Ovary (tissue), 7 donors: ENCODE measurements at regions not wholly inside any gene's neighbourhood (a gene's known extent, or its start where the extent isn't known, plus 50 kb on each side); places are given as distances from the start of the nearest gene placed in this dataset.

Experiments used
- DNase-seq, 5 donors: peaks; one replicate each; pipeline ENCODE4 v3.0.0-alpha.2; 2019 to 2020
- H3K27ac ChIP-seq, 2 donors: fragments of 200-600 bp; one replicate each; pipeline versions ENCODE4 v1.5.1 to v1.8.0; 2019 to 2022
- H3K27me3 ChIP-seq: fragments of 200-600 bp; one replicate; pipeline ENCODE4 v1.8.0; 2022
- H3K36me3 ChIP-seq: fragments of 200-600 bp; sonication (generic); one replicate; pipeline ENCODE4 v1.5.1; 2019
- H3K4me1 ChIP-seq: one replicate; pipeline ENCODE4 v1.8.1; 2013; ENCODE audit warnings: mild to moderate bottlenecking, moderate library complexity; ENCODE audit not compliant: insufficient read depth
- H3K4me3 ChIP-seq: fragments of 200-600 bp; sonication (generic); one replicate; pipeline ENCODE4 v1.5.1; 2017
- H3K9me3 ChIP-seq, 2 donors: fragments of 200-600 bp in 1 of 2; sonication (generic) in 1 of 2; one replicate each; pipeline versions ENCODE4 v1.5.1 to v1.8.1; 2013 to 2019; ENCODE audit warnings: mild to moderate bottlenecking in 1 of 2, moderate library complexity in 1 of 2
- CTCF ChIP-seq, 3 donors: fragments of 450-650 bp in 2 of 3; fragments of 200-600 bp in 1 of 3; IDR thresholded peaks; one replicate each; pipeline versions ENCODE4 v1.5.1 to v1.8.0; 2016 to 2022; ENCODE audit warnings: antibody characterized with exemption in 3 of 3, mild to moderate bottlenecking in 1 of 3
- EP300 ChIP-seq: sonication (generic); formaldehyde crosslinking; IDR thresholded peaks from one replicate; pipeline ENCODE4 v1.6.1; 2017; ENCODE audit warnings: antibody characterized with exemption
- POLR2A ChIP-seq: fragments of 450-650 bp; IDR thresholded peaks from one replicate; pipeline ENCODE4 v1.6.1; 2017; ENCODE audit warnings: antibody characterized with exemption, mild to moderate bottlenecking, moderate library complexity
- WGBS, 3 donors: extraction: QIAGEN DNeasy Blood & Tissue Kit in 1 of 3; methylation state at CpG; one replicate each; pipeline versions ENCODE4 v1.1.5 to v1.1.7; 2013 to 2017; 5-methylcytosine and 5-hydroxymethylcytosine counted together
- intact Hi-C, 4 donors: fragments of 100-400 bp; cut with DNase I; formaldehyde crosslinking; loops; one replicate each; pipeline versions ENCODE4 v1.11.0 to v1.15.1; 2022 to 2023
- donor health status: DM: no; HTN: no; CAD: no; lungs with moderate emphysema.
- donor health status: DM: no; HTN: no; CAD: no.
- donor health status: Bipolar disorder and iron deficiency.
- donor health status: DM: no; HTN: no; CAD: no.
- donor health status: DM: yes; HTN: yes; CAD: no.

- TF ChIP-seq CTCF (IDR thresholded peaks at IDR 0.05) (no peak), EP300 (no peak), POLR2A (no peak)
- intact Hi-C loops, result no loop called here
- WGBS, 3 donors, result 40 to 54% (median 45%) methylated on average over 4 of the region's 4 CpGs
- Histone ChIP-seq H3K27ac (no peak overlapping the region), H3K36me3 (no peaks in the 10 kb centered on the region), H3K9me3 (no peaks in the 10 kb centered on the region), H3K4me1 (no peaks in the 10 kb centered on the region), H3K4me3 (no peak overlapping the region), H3K27me3 (no peaks in the 10 kb centered on the region)
- no peak for DNase-seq
Observed at GRCh38 chr18:72013427-72013850, 530.7 kb downstream of the CBLN2 start.

GRCh38 chr18:71998547-71999097 is 545.5 kb downstream of the CBLN2 start:
- WGBS, 3 donors, result 54 to 86% (median 63%) methylated on average over 4 of the region's 4 CpGs
- intact Hi-C loops, result no loop called here

GRCh38 chr18:71995904-71996465 is 548.2 kb downstream of the CBLN2 start:
- no peak for DNase-seq
- no peaks in the 10 kb centered on the region for H3K36me3 ChIP-seq
- WGBS, 3 donors, result 85 to 90% (median 88%) methylated on average over 1 of the region's 1 CpG
- no peak overlapping the region for H3K27ac ChIP-seq
- no peak overlapping the region for H3K4me3 ChIP-seq
- H3K4me1 ChIP-seq, result no peaks in the 10 kb centered on the region
- intact Hi-C loops, result no loop called here
- H3K27me3 ChIP-seq, result no peaks in the 10 kb centered on the region
- no peaks in the 10 kb centered on the region for H3K9me3 ChIP-seq
- TF ChIP-seq EP300 (no peak), CTCF (IDR thresholded peaks at IDR 0.05) (no peak), POLR2A (no peak)

More at GRCh38 chr18:71998547-71999097, 545.5 kb downstream of the CBLN2 start:
- Histone ChIP-seq H3K27me3 (no peaks in the 10 kb centered on the region), H3K27ac (no peak overlapping the region), H3K4me3 (no peak overlapping the region), H3K9me3 (no peaks in the 10 kb centered on the region), H3K4me1 (no peaks in the 10 kb centered on the region), H3K36me3 (no peaks in the 10 kb centered on the region)
- DNase-seq, result no peak
- no peak for TF ChIP-seq POLR2A
- no peak for TF ChIP-seq EP300
- no peak for TF ChIP-seq CTCF (IDR thresholded peaks at IDR 0.05)

- H3K36me3 ChIP-seq, result no peaks in the 10 kb centered on the region
- no peaks in the 10 kb centered on the region for H3K27me3 ChIP-seq
- intact Hi-C loops, result no loop called here
- WGBS, 3 donors, result 72 to 82% (median 74%) methylated on average over 1 of the region's 1 CpG
- no peak overlapping the region for H3K4me3 ChIP-seq
- H3K4me1 ChIP-seq, result no peaks in the 10 kb centered on the region
- TF ChIP-seq CTCF (IDR thresholded peaks at IDR 0.05) (no peak), POLR2A (no peak), EP300 (no peak)
- no peak for DNase-seq
- no peak overlapping the region for H3K27ac ChIP-seq
- H3K9me3 ChIP-seq, result no peaks in the 10 kb centered on the region
Observed at GRCh38 chr18:71994273-71994672, 549.9 kb downstream of the CBLN2 start.
